C4-2B (cell line): ENCODE measurements at regions not wholly inside any gene's neighbourhood (a gene's known extent, or its start where the extent isn't known, plus 50 kb on each side); places are given as distances from the start of the nearest gene placed in this dataset.

Experiments
- H3K27ac ChIP-seq: fragments of 450-650 bp; 2 replicates; pipeline ENCODE4 v1.5.1; 2017
- CTCF ChIP-seq: fragments of 450-650 bp; conservative IDR thresholded peaks from 2 replicates; pipeline ENCODE4 v1.5.1; 2017; ENCODE audit warnings: mild to moderate bottlenecking
- ZFX ChIP-seq: fragments of 450-650 bp; IDR thresholded peaks from 2 replicates; pipeline ENCODE4 v1.6.1; 2017

DNA sequence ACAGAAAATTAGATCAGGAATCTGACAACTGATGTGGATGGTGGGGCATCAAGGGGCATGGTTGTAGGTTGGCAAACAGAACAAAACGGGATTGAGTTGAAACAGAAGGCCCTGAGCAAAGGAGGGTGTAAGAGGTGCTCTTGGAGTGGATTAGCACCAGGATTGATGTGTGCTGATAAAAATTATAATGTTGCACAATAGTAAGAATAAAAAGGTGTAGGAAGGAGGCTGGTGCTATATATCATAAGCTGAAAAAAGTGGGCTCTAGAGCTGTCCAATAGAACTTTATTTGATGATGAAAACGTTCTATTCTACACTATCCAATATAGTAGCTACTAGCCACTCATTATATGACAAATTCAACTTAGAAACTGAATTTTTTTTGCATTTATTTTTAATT, 263.1 kb upstream of the GYPC start:
- no peak for TF ChIP-seq CTCF
- no peak for TF ChIP-seq ZFX

DNA sequence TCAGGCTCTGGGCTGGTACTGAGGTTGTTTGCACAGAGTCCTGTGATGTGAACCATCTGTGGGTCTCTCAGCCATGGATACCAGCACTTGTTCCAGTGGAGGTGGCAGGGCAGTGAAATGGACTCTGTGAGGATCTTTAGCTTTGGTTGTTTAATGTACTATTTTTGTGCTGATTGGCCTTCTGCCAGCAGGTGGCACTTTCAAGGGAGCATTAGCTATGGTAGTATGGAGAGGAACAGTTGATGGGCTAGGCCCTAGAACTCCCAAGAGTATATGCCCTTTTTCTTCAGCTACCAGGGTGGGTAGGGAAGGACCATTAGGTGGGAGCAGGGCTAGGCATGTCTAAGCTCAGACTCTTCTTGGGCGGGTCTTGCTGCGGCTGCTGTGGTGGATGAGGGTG, 257.0 kb upstream of the GYPC start:
- H3K27ac ChIP-seq = no peak overlapping the region
- TF ChIP-seq ZFX = no peak
- TF ChIP-seq CTCF = no peak

More for the DNA sequence above, 263.1 kb upstream of the GYPC start:
- no peak overlapping the region for H3K27ac ChIP-seq

DNA sequence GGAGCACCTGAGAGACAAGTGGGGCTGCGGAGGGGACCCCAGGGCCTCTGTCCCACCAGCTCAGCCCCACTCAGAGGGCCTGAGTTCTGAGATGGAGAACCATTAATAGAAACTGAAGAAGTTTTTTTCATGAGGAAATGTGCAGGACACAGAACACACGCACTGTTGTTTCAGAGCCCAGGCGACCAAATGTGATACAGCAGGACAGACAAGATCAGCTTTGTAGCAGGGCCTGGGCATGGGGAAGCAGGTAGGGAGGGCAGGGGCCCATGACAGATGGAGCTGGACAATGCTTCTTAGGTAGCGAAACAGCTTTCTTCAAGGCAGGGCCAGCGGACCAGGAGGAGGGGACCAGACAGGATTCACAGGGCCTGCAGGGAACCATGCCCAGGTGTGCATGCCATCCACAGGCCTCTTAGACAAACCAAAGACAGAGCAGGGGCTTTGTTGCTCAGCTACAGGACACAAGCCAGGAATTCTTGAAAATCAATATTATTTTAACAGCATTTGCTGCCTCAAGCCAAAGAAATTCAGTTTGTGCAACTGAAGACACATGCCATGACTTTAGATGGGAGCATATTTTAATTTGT, 252.8 kb upstream of the GYPC start:
- TF ChIP-seq CTCF (no peak), ZFX (no peak)
- H3K27ac ChIP-seq = no peak overlapping the region

GRCh38 chr2:126406267-126406666, 249.7 kb upstream of the GYPC start:
- no peak overlapping the region for H3K27ac ChIP-seq
- TF ChIP-seq CTCF (no peak), ZFX (no peak)

DNA sequence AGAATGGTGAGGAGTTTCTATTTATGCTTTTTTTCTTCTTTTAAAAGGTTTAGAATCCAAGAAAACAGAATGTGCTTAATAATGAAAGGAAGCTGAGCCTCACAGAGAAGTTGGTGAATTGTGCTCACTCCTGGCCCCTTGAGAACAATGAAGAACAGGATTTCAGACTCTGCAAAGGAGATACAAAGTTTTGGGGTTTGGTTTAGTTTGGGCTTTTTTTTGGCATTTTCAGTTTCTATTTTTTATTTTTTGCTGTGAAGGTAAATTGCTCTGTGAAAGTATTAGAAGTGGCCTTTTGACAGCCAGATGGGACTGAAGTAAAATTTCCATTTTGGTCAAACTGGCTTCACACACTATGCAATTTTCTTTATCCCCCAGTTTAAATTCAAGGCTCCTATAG, 247.3 kb upstream of the GYPC start:
- H3K27ac ChIP-seq = no peak overlapping the region
- TF ChIP-seq ZFX = no peak
- TF ChIP-seq CTCF = no peak

GRCh38 chr2:126409850-126410249, 246.1 kb upstream of the GYPC start:
- no peak overlapping the region for H3K27ac ChIP-seq

GRCh38 chr2:126413079-126413478, 242.9 kb upstream of the GYPC start:
- no peak overlapping the region for H3K27ac ChIP-seq
- TF ChIP-seq CTCF (no peak), ZFX (no peak)

More at GRCh38 chr2:126409850-126410249, 246.1 kb upstream of the GYPC start:
- TF ChIP-seq ZFX (no peak), CTCF (no peak)
